Keratinocyte (primary cell): ENCODE measurements at regions not wholly inside any gene's neighbourhood (a gene's known extent, or its start where the extent isn't known, plus 50 kb on each side); places are given as distances from the start of the nearest gene placed in this dataset.

Experiments used
- DNase-seq: peaks from one replicate; pipeline ENCODE4 v3.0.0-alpha.2; 2011; ENCODE audit warnings: low read depth, missing footprints, low spot score
- FAIRE-seq: peaks from 2 replicates; lab custom pipeline; 2011; peaks lifted over from hg19 to GRCh38; lab: Jason Lieb, UNC
- H2AFZ ChIP-seq: 2 replicates; pipeline ENCODE4 v1.6.0; 2012; ENCODE audit warnings: low read length, control low read depth, inconsistent platforms; ENCODE audit not compliant: control insufficient read depth
- H3K27ac ChIP-seq: 2 replicates; pipeline ENCODE4 v1.5.1; 2011; ENCODE audit warnings: low read length; ENCODE audit not compliant: control insufficient read depth, insufficient read depth
- H3K27me3 ChIP-seq: 3 replicates; pipeline ENCODE4 v1.6.0; 2011; ENCODE audit warnings: low read length; ENCODE audit not compliant: control insufficient read depth, insufficient read depth; ENCODE audit errors: extremely low read depth
- H3K36me3 ChIP-seq, 2 experiments: 2 replicates in 1 of 2; 3 replicates in 1 of 2; pipeline ENCODE4 v1.5.1; 2011; ENCODE audit warnings: low read length in 2 of 2, mild to moderate bottlenecking in 1 of 2; ENCODE audit not compliant: control insufficient read depth in 2 of 2, insufficient read depth in 2 of 2; ENCODE audit errors: extremely low read depth in 1 of 2
- H3K4me1 ChIP-seq: 3 replicates; pipeline ENCODE4 v1.5.1; 2011; ENCODE audit warnings: low read length; ENCODE audit not compliant: control insufficient read depth, insufficient read depth; ENCODE audit errors: extremely low read depth
- H3K4me2 ChIP-seq: 3 replicates; pipeline ENCODE4 v1.6.0; 2011; ENCODE audit warnings: low read depth, low read length; ENCODE audit not compliant: control insufficient read depth, insufficient read depth; ENCODE audit errors: extremely low read depth
- H3K4me3 ChIP-seq, 3 experiments: fragments of 200-600 bp in 1 of 3; sonication (generic) in 1 of 3; 2 replicates in 2 of 3; 3 replicates in 1 of 3; pipeline ENCODE4 v1.5.1; 2011 to 2016; ENCODE audit warnings: low read length in 3 of 3, mild to moderate bottlenecking in 3 of 3, control low read depth in 2 of 3, inconsistent platforms in 1 of 3, low read depth in 1 of 3, mixed read lengths in 1 of 3, mixed run types in 1 of 3, moderate library complexity in 1 of 3; ENCODE audit not compliant: control insufficient read depth in 2 of 3, insufficient read depth in 2 of 3; ENCODE audit errors: extremely low read depth in 1 of 3
- H3K79me2 ChIP-seq: 2 replicates; pipeline ENCODE4 v1.6.0; 2012; ENCODE audit warnings: low read length; ENCODE audit not compliant: control insufficient read depth, insufficient read depth
- H3K9ac ChIP-seq: 3 replicates; pipeline ENCODE4 v1.6.0; 2011; ENCODE audit warnings: low read length; ENCODE audit not compliant: control insufficient read depth, insufficient read depth; ENCODE audit errors: extremely low read depth
- H3K9me1 ChIP-seq: 3 replicates; pipeline ENCODE4 v1.6.0; 2011; ENCODE audit warnings: low read length; ENCODE audit not compliant: control insufficient read depth, insufficient read depth; ENCODE audit errors: extremely low read depth
- H3K9me3 ChIP-seq: 2 replicates; pipeline ENCODE4 v1.5.1; 2012; ENCODE audit warnings: low read depth, low read length; ENCODE audit not compliant: control insufficient read depth
- H4K20me1 ChIP-seq: 3 replicates; pipeline ENCODE4 v1.6.0; 2011; ENCODE audit warnings: low read length; ENCODE audit not compliant: control insufficient read depth, insufficient read depth; ENCODE audit errors: extremely low read depth
- CTCF ChIP-seq, 3 experiments: IDR thresholded peaks in 1 of 3; conservative IDR thresholded peaks in 1 of 3; optimal IDR thresholded peaks in 1 of 3; 2 replicates in 2 of 3; 3 replicates in 1 of 3; pipeline versions ENCODE3 to v1.5.1; 2011; ENCODE audit warnings: low read length in 3 of 3, mild to moderate bottlenecking in 3 of 3, moderate library complexity in 2 of 3, control low read depth in 1 of 3, inconsistent platforms in 1 of 3; ENCODE audit not compliant: insufficient read depth in 2 of 3; ENCODE audit errors: extremely low read depth in 1 of 3
- EZH2 ChIP-seq: IDR thresholded peaks from one replicate; pipeline ENCODE4 v1.6.1; 2012; ENCODE audit warnings: inconsistent platforms, mild to moderate bottlenecking, low read length, moderate library complexity
- dilution Hi-C: fragments of 300-500 bp; cut with MboI; formaldehyde crosslinking; loops from one replicate; pipeline ENCODE4 v1.7.0; 2020; ENCODE audit warnings: low sequenced_read_pairs; ENCODE audit not compliant: extremely low pct_ligation_motif_present

- no peaks in the 10 kb centered on the region for H3K79me2 ChIP-seq
- no peaks in the 10 kb centered on the region for H3K9me1 ChIP-seq
- H2AFZ ChIP-seq = no peak overlapping the region
- dilution Hi-C loops = no loop called here
- H3K4me3 ChIP-seq = no peak overlapping the region
- peaks cover 2% of the 10 kb centered on the region for H3K9me3 ChIP-seq
- no peak for DNase-seq
- no peaks in the 10 kb centered on the region for H4K20me1 ChIP-seq
- no peaks in the 10 kb centered on the region for H3K27me3 ChIP-seq
- no peaks in the 10 kb centered on the region for H3K36me3 ChIP-seq
- no peak for FAIRE-seq
- no peak overlapping the region for H3K27ac ChIP-seq
- no peak overlapping the region for H3K4me2 ChIP-seq
- no peak overlapping the region for H3K9ac ChIP-seq
- no peak for TF ChIP-seq EZH2
- H3K4me1 ChIP-seq = no peaks in the 10 kb centered on the region
These were observed 293.1 kb upstream of the ERBB4 start for GRCh38 chr2:212831671-212832199.

DNA sequence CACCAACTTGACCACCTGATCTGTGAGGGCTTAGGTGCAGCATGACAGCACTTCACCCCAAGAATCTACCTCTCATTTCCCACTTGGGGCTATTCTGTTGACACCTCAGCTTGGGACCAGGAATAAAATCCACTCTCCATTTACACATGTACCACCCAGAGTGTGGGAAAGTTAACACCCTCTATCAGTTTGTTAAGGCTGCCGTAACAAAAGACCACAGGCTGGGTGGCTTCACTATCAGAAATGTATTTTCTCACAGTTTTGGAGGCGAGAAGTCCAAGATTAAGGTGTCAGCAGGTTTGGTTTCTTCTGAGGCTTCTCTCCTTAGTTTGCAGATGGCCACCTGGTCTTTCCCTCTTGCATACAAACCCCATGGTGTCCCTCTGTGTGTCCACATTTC, 277.7 kb upstream of the ERBB4 start:
- Histone ChIP-seq H3K4me1 (peaks cover 6% of the 10 kb centered on the region), H3K9me3 (no peaks in the 10 kb centered on the region), H3K4me3 (no peak overlapping the region), H3K9me1 (no peaks in the 10 kb centered on the region), H2AFZ (no peak overlapping the region), H3K79me2 (no peaks in the 10 kb centered on the region), H3K27me3 (no peaks in the 10 kb centered on the region), H4K20me1 (no peaks in the 10 kb centered on the region), H3K4me2 (no peak overlapping the region), H3K36me3 (no peaks in the 10 kb centered on the region), H3K27ac (no peak overlapping the region), H3K9ac (no peak overlapping the region)
- FAIRE-seq = no peak
- dilution Hi-C loops = no loop called here
- no peak for DNase-seq
- TF ChIP-seq EZH2 (no peak), CTCF (optimal IDR thresholded peaks at IDR 0.05 in 1 of 3, IDR thresholded peaks at IDR 0.05 in 1 of 3, conservative IDR thresholded peaks at IDR 0.05 in 1 of 3; ENCODE audit: extremely low read depth in 1 of 3, insufficient read depth in 2 of 3, low read length in 3 of 3) (no peak)

DNA sequence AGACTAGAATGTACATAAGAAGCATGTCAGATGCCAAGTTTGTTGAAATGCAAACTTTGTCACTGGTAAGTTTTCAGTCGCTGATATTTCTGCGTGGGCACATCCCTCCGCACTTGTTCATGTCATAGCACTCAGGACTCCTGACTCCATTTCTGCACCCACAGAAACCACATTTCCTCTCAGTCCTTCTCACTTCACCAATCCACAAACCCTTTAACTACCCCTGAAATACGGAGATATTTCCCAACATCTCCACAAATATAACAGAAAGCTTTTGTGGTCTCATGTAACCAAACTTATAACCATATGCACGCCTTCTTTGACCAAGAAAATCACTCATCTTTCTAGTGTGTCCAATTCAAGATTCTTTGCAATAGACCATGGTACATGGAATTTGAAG, 276.9 kb upstream of the ERBB4 start:
- Histone ChIP-seq H3K9ac (no peak overlapping the region), H3K9me1 (no peaks in the 10 kb centered on the region), H3K79me2 (no peaks in the 10 kb centered on the region), H3K4me1 (peaks cover 6% of the 10 kb centered on the region), H4K20me1 (no peaks in the 10 kb centered on the region), H3K4me2 (no peak overlapping the region), H3K4me3 (no peak overlapping the region), H3K27me3 (no peaks in the 10 kb centered on the region), H2AFZ (no peak overlapping the region), H3K9me3 (no peaks in the 10 kb centered on the region), H3K36me3 (no peaks in the 10 kb centered on the region), H3K27ac (no peak overlapping the region)
- DNase-seq (no peak), FAIRE-seq (no peak)
- dilution Hi-C loops = no loop called here
- no peak for TF ChIP-seq EZH2
- TF ChIP-seq CTCF (optimal IDR thresholded peaks at IDR 0.05 in 1 of 3, IDR thresholded peaks at IDR 0.05 in 1 of 3, conservative IDR thresholded peaks at IDR 0.05 in 1 of 3; ENCODE audit: extremely low read depth in 1 of 3, insufficient read depth in 2 of 3, low read length in 3 of 3) = no peak
